COLO829 (cell line): ENCODE measurements at regions not wholly inside any gene's neighbourhood (a gene's known extent, or its start where the extent isn't known, plus 50 kb on each side); places are given as distances from the start of the nearest gene placed in this dataset.
A peak's percentile ranks its signal among the peaks of the same experiment; 100 is the strongest.
"Not testable (repeated sequence)": the region's sequence is repeated elsewhere in the genome, so short reads cannot be mapped to it uniquely, and the experiment has no call there.

Experiments used
- DNase-seq: peaks from one replicate; pipeline ENCODE4 v3.0.0; 2012; ENCODE audit warnings: low spot score

- DNase-seq: no peak
Measured at GRCh38 chr7:142698429-142698828, 50.8 kb upstream of the PRSS1 start.

DNA sequence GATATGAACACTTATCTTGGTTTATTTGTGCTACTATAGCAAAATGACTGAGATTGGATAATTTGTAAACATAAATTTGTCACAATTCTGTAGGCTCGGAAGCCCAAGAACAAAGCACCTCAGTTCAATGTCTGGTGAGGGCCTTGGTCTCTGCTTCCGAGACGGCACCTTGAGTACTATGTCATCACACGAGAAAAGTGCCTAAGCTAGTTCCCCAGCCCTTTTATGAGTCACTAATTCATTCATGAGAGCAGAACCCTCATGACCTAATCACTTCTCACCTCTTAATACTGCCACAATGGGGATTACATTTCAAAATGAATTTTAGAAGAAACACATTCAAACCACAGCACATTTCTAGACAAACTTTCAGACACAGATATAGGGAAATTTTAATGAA is 52.0 kb upstream of the PRSS1 start:
- DNase-seq: no peak

DNA sequence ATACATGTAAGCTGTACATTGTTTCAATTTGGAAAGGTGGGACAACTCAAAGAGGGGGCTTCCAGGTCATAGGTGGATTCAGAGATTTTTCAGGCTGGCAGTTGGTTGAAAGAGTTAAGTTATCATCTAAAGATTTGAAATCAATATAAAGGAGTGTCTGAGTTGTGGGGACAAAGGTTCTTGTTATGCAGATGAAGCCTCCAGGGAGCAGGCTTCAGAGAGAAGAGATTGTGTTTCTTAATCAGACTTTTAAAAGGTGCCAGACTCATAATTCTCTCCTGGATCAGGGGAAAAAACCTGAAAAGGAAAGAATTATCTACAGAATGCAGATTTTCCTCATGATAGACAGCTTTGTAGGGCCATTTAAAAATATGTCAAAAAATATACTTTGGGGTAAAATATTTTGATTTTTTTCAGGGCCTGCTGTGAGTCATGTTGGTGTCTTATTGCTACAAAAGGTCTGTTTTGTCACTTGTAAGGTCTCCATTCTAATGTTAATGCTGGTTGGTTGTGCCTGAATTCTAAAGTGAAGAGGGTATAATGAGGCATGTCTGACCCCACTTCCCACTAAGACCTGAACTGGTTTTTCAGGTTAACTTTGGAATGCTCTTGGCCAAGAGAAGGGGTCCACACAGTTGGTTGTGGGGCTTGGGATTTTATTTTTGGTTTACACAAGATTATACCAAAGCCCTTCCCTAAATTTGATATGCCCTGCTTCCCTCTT is 52.7 kb upstream of the PRSS1 start:
- no peak for DNase-seq

GRCh38 chr7:142693911-142694310 is 55.4 kb upstream of the PRSS1 start:
- no peak for DNase-seq

GRCh38 chr7:142690554-142691182 is 58.6 kb upstream of the PRSS1 start:
- DNase-seq: no peak

DNA sequence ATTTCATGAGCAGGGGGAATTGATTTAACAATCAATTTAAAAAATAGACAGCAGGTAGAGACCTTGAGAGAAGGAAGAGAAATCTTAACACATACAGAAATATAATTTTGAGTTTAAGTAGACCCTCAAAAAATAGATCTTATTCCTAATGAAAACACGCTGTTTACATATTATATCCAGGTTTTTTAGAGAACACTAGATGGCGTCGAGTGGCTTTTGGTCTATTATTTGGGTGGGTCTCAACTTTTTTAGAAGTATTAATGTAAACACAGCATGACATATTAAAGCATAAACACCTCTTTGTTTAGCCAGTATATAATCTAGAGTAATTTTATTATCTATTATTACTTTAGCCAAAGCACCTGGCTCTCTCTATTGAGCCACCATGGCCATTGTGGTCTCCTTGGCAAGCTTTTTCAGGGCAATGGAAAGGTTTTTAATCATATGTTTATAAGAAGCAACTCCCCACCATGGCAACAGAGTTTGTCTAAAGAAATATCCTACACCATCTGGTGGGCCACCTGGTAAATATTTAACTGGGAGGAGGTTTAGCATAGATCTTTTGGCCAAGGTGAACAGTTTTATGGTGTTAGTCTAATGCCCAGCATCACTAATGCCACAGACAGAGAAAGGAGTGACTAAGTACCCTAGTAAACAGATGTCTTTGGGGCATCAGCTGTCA is 59.7 kb upstream of the PRSS1 start:
- no peak for DNase-seq

- no peak for DNase-seq
Measured at GRCh38 chr7:142685877-142686508, 63.3 kb upstream of the PRSS1 start.

DNA sequence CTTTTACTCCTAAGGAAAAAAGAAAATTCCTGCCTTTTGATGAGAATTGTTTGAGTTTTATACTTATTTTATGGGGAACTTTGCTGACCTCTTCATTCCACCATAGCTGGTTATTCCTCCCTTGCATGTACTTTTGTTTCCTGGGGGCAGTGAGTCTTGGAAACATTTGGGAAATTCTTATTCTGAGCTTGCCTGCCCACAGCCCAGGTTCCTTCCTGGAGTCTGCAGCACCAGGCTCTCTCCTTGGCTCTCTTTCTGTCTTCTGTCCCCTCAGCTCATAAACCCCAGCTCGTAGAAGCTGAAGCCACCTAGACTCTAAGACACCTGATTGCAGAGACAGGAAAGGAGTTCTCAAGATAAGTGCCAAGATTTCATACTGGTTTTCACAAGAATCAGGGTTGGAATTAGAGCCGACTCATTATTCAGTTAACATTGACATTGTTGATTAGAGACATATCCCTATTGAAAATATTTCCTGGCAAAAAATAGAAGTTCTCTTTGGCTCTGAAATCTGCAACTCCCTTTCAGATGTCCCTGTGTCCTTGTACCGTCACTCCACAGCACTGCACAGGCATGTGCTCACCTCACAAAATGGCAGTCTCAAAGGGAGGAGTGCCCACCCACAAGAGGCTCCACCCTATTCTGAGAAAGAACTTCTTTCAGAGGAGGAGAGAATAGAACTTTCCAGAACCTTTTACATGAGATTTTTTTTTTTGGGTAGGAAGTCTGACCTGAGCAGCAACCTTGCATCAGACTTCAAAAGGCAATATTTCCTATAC is 67.8 kb upstream of the PRSS1 start:
- DNase-seq: no peak

GRCh38 chr7:142671506-142671905 is 77.8 kb upstream of the PRSS1 start:
- no peak for DNase-seq

DNA sequence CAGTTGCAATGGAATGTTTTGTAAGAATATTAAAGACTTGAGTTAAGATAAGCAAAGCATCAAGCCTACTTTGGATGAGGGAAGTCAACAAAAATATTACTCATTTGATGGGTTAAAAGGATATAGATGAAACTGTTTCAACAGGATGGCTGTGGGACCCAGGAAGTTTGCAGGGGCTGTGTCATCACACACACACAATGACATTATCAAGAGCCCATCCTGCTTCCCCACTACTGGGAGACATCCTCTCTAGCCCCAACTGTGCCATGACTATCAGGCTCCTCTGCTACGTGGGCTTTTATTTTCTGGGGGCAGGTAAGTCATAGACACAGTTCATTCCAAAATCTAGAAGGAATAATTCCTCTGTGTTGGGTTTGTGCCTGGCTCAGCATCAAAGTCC is 78.8 kb upstream of the PRSS1 start:
- no peak for DNase-seq

GRCh38 chr7:142669074-142669654 is 80.1 kb upstream of the PRSS1 start:
- peak; percentile 19 for DNase-seq

GRCh38 chr7:142668495-142668894 is 80.8 kb upstream of the PRSS1 start:
- DNase-seq: no peak

DNA sequence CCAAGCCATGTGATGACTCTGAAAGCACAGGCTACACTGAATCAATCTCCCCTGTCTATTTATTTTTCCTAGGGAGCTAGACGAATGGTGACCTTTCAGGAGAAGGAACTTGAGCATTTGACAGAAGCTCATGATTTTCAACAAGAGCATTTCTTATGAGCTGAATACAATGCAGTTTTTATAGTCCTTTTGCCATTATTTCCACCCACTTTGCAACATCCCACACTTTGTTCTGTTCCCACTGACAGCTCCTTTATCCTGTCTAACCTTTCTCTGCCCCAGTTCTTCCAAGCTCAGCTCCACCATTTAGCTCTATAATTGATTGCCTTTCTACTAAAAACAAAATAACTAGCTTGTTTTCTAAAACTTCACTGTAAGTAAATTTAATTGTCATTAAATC is 91.9 kb upstream of the PRSS1 start:
- DNase-seq: peak; percentile 61

- no peak for DNase-seq
Measured at GRCh38 chr7:142654398-142654797, 94.9 kb upstream of the PRSS1 start.

GRCh38 chr7:142647749-142648148 is 101.5 kb upstream of the PRSS1 start:
- DNase-seq: no peak

DNA sequence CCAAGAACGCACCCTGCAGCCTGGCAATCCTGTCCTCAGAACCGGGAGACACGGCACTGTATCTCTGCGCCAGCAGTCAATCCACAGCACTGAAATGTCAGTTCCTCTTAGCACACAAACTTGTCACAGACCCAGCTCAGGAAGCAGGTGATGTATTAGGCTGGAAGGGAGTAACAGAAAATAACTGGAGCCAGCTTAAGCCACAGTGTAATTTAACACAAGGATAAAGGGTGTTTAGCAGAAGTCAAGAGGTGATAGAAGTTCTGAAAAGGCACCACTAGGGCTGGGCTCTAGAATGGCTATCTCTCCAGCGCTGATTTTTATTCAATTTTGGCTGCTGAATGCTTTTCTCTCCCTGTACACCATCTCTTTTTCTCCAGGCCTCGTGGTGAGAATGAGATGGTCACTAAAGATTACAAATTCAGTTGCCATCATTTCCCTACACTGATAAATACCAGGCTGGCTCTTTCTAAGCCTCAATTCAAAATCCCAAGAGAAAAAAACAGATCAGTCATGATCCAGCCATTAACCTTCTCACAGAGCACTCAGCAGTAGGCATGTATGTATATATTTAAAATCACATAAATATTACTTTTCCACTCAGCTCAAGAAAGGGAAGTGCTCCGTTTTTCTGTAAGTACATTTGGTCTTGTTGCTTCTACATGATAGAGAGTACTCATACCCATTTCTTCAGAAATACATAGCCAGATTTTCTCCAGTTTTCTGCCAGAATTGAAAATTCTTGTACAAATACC is 102.7 kb upstream of the PRSS1 start:
- DNase-seq: no peak

- no peak for DNase-seq
Measured at GRCh38 chr7:142645777-142646176, 103.5 kb upstream of the PRSS1 start.

DNA sequence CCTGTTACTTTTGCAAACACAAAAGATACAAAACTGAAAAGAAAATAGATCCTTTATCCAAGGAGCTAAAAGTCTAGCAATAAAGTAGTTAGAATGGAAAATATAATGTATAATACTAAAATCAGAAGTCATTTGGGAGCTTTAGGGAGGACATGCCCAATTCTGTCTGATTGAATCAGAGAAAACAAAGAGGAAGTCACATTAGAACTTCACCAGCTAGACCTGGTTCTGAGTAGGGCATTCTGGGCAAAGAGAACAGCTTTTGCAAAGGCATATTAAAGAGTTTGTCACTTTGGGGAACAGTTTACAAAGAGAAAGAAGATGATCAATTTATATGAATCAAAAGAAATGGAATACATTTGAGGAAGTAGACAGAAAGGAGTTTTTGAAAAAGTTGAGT is 107.0 kb upstream of the PRSS1 start:
- no peak for DNase-seq

GRCh38 chr7:142641252-142641651 is 108.0 kb upstream of the PRSS1 start:
- DNase-seq: not testable (repeated sequence)

- no peak for DNase-seq
Measured at GRCh38 chr7:142638581-142638980, 110.7 kb upstream of the PRSS1 start.

DNA sequence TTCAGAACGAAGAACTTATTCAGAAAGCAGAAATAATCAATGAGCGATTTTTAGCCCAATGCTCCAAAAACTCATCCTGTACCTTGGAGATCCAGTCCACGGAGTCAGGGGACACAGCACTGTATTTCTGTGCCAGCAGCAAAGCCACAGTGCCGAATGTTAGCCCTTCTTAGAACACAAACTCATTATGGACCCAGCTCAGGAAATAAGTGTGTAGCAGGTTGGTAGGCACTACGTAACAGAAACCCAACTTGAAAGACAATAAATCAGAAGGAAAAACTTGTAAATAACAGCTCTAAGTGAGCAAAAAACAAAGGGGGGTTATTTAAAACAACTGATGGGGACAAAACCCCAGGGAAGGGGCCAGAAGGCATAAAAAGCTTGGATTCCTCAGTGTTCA is 112.0 kb upstream of the PRSS1 start:
- DNase-seq: no peak
